ENCODE measurements at regions not wholly inside any gene's neighbourhood (a gene's known extent, or its start where the extent isn't known, plus 50 kb on each side); places are given as distances from the start of the nearest gene placed in this dataset.
"Not testable (repeated sequence)": the region's sequence is repeated elsewhere in the genome, so short reads cannot be mapped to it uniquely, and the experiment has no call there.

DNA sequence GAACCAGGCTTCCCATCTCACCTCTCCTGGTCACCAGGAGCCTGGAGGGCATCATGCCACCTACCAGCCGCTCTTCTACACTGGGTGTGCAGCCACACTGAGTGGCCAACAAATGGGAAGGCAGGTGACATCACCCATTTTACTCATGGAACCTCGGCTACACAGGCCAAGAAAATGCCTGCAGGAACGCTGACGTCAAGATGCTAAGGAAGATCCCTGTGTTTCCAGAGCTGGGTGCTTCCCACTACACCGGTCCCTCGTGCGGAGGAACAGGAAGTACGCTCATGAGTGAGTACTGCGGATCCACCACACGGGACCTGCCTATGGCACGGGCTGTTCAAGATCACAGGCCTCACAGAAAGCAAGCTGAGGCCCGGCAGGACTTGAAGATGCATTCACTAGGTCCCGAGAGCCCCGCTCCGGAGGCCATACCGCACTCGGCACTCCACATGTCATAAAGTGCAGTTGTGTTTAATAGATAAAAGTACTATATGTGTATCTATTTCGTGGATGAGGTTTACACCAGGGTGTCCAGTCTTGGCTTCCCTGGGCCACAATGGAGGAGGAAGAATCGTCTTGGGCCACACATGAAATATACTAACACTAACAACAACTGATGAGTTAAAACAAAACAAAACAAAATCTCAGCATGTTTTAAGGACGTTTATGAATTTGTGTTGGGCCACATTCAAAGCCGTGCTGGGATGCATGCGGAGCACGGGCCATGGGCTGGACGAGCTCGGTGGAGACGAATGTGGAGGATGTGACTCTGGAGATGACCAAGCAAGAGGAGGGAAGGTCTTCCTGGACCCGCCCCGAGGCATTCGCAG is 257.9 kb downstream of the THBS2 start:
- ATAC-seq (ENCODE audit: poor library complexity): no peak
- intact Hi-C loops (cut with DNase I): no loop called here
- DNase-seq: no peak

DNA sequence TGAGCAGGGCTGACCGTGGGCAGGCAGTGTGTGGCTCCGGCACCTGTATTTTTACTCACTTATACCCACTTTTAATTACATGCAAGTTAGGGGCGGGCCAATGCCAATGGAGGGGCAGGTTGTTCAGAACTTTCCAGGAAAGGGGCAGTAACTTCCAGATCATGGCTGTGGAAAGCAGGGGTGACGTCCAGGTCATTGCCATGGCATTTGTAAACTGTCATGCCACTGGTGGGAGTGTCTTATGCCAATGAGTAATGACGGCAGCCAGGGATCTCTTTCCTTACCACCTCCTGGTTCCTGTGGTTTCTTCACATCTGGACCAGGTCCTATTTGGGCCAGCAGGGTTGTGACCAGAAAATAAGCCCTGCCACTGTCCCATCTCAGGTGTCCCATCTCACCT is 258.7 kb downstream of the THBS2 start:
- intact Hi-C loops (cut with DNase I): no loop called here
- ATAC-seq (ENCODE audit: poor library complexity) (no peak), DNase-seq (no peak)

DNA sequence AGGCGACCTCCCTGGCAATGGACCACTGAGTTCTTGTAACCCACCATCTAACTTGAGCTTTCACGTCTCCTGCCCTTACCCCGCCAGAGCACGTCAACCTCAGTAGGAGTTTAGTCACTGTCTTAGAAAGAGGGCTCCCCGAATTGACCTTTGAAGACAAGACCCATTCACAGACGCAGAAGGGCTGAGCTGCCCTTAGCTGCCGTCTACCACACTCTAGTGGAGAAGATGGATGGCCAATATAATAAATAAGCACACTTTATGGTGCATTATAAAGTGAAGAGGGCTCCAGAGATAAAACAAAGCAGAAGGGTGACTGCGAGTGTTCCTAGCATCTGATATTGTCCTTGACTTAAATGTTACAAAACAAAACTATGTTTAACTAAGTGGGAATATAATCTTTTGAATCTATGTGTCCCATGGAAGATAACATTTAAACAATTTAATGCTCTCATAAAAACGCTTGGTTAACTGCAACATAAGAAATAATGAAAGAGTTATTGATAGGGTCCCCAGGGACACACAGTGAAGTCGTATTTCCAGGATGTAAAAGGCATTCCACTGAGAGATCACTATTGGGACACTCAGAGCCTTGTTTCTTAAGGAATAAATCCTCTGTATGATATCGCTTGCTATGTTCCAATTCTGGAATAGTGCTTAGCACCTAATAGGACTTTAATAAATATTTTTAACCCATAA is 261.1 kb downstream of the THBS2 start:
- intact Hi-C loops (cut with DNase I): no loop called here
- no peak for ATAC-seq (ENCODE audit: poor library complexity)

DNA sequence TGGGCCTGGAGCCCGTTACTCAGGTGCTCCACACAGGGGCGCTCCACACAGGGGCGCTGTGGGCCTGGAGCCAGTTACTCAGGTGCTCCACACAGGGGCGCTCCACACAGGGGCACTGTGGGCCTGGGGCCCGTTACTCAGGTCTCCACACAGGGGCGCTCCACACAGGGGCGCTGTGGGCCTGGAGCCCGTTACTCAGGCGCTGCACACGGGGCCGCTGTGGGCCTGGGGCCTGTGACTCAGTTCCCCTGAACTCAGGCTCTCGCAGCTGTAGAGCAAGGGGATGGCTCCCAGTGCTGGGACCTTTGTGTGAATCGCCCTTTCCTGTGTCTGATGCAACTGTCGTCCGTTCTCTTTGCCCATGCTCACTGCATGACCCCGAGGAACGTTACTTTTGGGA is 262.0 kb downstream of the THBS2 start:
- DNase-seq; intact Hi-C loops (cut with DNase I); ATAC-seq (ENCODE audit: poor library complexity): not testable (repeated sequence)

More for the DNA sequence above, 261.1 kb downstream of the THBS2 start:
- no peak for DNase-seq

DNA sequence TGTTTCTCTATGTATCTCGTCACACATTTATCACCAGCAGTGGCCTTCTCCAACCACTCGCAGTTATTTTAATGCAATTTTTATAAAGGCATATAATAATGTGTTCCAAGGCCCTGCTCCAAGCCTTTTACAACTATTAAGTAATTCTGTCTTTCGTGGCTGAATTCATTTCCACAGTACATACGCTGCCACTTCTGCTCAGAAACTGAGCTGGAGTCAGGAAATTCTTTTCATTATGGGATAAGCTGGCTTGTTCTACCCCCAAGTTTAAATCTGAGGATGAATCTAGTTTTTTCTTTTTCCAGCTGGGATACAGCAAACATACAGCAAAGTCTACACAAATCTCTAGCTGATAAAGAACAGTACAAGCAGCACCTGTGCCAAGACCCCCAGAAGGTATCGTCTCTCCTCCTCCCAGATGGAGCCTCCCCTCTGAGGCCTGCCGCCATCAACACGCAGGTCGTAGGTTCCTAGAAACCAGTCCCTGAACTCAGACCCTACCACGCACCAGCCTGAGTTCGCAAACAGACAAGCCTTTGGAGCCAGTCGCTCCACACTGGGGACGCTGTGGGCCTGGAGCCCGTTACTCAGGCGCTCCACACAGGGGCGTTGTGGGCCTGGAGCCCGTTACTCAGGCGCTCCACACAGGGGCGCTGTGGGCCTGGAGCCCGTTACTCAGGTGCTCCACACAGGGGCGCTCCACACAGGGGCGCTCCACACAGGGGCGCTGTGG is 263.5 kb downstream of the THBS2 start:
- no peak for ATAC-seq (ENCODE audit: poor library complexity)
- DNase-seq: no peak
- intact Hi-C loops (cut with DNase I): no loop called here

DNA sequence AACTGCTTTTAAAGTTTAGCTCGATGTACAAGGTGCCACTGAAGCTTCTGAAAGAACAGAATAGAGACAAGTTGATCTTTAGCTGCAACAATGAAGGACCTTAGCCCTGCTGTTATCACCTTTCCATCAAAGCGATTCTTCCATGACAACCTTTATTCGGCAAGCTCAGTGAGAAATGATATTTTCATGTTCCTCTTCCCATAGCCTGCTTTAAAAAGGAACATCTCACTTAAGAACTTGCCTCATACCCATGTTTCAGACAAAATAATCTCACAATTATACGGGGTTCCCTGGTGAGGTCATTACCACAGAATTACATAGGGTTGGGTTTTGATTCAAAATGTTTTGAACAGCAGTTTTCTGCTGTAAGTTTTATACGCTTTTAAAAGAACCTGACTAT is 264.2 kb downstream of the THBS2 start:
- ATAC-seq (ENCODE audit: poor library complexity) (no peak), DNase-seq (no peak)
- intact Hi-C loops (cut with DNase I): no loop called here

DNA sequence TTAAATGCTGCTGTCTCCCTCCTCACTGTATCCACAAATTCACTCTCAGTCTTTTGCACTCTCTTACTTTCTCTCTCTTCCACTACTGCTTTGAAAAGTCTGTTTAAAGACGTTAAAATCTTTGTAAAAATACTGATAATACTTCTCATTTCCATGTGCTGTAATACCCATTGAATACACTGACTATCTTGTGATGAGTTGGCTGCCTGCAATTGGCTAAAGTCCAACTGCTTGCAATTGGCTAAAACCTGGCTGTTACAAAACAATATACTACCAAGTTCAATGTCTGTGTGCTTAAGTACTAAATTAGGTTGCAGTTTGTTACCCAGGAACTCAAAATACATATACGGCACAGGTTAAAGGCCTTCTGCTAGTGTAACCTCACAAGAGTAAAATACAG is 264.8 kb downstream of the THBS2 start:
- ATAC-seq (ENCODE audit: poor library complexity) (no peak), DNase-seq (no peak)
- intact Hi-C loops (cut with DNase I): no loop called here

DNA sequence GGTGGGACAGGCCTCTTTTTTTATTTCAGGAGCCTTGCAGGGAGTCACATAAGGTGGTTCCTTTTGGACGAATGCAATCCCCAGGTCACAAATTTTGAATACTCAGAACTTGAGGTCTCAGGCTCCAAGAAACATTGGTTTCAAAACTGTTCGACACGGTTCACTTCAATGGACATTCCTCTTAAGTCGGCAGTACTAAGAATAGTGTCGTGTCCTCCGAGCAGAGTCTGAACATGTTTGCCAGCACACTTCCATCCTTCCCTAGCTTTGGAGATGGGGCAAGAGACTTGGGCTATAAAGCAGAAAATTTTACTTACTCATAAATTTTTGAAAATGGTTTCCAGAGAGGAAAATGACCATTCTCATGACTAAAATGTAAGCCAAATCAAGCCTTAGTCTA is 265.4 kb downstream of the THBS2 start:
- DNase-seq: no peak
- no peak for ATAC-seq (ENCODE audit: poor library complexity)
- intact Hi-C loops (cut with DNase I): no loop called here

DNA sequence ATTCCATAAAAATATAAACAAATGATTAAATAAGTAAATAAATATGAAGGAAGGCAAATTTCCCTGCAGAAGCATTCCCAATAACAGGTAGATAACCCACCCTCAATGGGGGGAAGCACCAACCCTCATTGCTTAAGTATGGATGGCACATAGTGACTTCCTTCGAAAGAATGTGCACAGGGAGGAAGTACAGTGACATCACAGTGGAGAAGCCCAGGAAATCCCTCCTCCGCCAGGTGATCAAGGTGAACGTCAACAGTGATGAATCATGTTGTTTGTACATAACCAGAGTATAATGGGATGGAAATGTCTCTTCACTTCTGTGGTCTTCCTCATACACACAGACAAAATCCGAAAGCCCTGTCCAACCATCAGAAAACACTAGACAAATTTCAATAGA is 267.9 kb downstream of the THBS2 start:
- ATAC-seq (ENCODE audit: poor library complexity): no peak
- intact Hi-C loops (cut with DNase I): no loop called here

DNA sequence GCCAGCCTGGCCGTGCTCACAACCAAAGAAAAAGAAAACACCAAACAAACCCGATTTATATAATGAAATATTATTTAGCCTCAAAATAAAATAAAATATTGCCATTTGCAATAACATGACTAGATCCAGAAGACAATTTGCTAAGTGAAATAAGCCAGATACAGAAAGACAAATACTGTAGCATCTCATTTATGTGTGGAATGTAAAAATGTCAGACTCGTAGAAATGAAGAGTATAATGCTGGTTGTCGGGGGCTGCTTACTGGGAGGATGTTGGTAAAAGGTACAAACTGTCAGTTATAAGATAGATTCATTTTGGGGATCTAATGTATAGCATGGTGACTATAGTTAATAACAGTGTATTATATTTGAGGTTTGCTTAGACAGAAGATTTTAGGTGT is 269.7 kb downstream of the THBS2 start:
- no peak for DNase-seq
- intact Hi-C loops (cut with DNase I): no loop called here
- no peak for ATAC-seq (ENCODE audit: poor library complexity)

More for the DNA sequence above, 267.9 kb downstream of the THBS2 start:
- no peak for DNase-seq

DNA sequence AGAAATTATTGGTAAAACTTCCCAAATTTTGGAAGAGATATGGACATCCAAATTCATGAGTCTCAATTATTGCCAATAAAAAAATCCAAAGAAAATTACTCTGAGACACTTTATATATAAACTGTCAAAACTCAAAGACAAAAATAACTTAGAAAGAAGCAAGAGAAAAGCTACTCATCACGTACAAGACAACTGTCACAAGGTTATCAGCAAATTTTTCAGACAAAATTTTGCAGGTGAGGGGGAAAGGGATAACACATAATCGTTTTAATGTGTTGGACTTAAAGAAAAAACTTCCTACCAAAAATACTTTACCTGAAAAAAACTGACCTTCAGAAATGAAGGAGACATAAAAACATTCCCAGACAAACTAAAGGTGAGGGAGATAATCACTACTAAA is 272.5 kb downstream of the THBS2 start:
- DNase-seq (no peak), ATAC-seq (ENCODE audit: poor library complexity) (no peak)
- intact Hi-C loops (cut with DNase I): no loop called here

DNA sequence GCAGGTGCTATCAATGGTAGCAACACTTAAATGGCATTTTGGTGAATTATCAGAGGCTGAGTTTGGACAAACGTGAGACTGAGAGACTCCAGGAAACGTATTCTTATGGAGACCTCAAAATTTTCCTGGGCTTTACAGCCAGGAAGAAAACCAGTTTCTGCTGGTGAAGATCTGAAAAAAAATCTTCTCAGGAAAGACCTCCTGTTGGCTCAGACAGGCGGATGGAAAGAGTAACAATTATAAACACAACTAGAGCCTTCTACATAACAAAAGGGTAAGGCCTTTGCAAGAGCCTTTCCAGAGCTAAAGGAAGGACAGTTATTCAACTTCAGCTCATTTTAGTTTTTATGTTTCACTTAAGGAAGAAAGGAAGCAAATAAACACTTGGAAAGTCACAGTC is 274.4 kb downstream of the THBS2 start:
- intact Hi-C loops (cut with DNase I): no loop called here
- ATAC-seq (ENCODE audit: poor library complexity) (no peak), DNase-seq (no peak)

DNA sequence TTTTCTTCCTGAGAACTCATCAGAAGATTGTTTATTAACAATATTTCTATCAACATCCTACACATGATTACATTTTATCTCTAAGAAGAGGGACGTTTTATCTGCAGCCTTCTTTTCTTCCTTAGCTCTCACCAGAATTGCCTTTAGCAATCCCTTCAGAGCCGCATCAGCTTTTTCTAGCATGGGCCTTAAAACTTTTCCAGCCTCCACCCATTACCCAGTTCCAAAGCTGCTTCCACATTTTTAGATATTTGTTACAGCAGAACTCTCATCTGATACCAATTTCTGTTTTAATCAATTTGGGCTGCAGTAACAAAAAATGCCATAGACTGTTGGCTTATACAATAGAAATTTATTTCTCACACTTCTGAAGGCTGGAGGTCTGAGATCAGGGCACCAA is 281.5 kb downstream of the THBS2 start:
- intact Hi-C loops (cut with DNase I): no loop called here
- DNase-seq: no peak
- no peak for ATAC-seq (ENCODE audit: poor library complexity)

DNA sequence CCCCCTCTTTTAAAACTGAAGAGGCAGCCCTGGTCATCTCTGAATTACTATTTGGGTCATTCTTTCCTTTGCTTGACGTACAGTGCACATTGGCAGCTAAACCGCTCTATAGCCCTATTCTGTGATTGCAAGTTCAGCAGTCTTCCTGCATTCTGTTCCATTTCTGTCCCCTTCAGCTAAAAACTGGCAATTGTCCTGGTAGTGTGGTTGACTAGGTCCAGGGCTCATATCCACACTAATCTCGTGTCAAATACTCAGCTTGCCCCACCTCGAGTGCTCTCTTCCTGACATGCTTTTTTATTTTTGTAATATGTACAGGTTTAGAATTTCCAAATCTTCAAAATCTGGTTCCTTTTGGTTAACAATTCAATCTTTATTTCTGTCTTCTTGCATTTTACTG is 282.1 kb downstream of the THBS2 start:
- intact Hi-C loops (cut with DNase I): no loop called here

DNA sequence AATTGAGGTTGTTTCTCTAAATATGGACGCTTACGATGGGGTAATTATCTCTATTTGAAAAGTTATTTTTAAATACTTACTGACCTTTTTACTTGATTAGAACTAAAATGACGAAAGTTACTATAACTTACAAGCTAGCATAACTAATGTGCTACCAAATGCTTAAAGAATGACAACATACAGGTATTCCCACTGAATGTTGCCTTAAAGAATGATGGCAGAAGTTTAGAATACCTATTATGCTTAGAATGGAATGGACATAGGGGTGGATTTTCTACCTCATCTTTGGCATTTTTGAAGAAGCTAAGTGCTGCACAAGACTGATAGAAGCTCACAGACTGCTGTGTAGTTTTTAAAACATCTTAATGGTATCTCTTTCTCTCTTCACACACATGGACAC is 284.8 kb downstream of the THBS2 start:
- DNase-seq (no peak), ATAC-seq (ENCODE audit: poor library complexity) (no peak)
- intact Hi-C loops (cut with DNase I): no loop called here

More for the DNA sequence above, 282.1 kb downstream of the THBS2 start:
- DNase-seq (no peak), ATAC-seq (ENCODE audit: poor library complexity) (no peak)

DNA sequence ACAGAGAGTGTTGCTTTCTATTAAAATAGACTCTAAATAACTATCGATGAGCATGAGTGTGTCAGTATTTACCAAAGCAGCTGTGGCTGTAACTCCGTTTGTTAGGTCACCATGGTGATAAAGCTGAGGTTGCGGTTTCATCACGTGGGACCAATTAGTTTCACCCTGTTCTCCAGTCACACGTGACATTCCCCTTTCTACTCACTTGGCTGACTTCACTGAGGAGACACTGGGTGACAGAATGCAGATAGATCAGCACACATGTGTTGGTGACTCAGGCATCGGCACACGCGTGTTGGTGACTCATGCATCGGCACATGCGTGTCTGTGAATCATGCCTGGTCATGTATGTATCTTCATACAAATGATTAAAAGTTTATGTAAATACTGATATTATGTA is 285.4 kb downstream of the THBS2 start:
- ATAC-seq (ENCODE audit: poor library complexity): peak; percentile 90
- intact Hi-C loops (cut with DNase I): no loop called here
- peak; percentile 43 for DNase-seq

DNA sequence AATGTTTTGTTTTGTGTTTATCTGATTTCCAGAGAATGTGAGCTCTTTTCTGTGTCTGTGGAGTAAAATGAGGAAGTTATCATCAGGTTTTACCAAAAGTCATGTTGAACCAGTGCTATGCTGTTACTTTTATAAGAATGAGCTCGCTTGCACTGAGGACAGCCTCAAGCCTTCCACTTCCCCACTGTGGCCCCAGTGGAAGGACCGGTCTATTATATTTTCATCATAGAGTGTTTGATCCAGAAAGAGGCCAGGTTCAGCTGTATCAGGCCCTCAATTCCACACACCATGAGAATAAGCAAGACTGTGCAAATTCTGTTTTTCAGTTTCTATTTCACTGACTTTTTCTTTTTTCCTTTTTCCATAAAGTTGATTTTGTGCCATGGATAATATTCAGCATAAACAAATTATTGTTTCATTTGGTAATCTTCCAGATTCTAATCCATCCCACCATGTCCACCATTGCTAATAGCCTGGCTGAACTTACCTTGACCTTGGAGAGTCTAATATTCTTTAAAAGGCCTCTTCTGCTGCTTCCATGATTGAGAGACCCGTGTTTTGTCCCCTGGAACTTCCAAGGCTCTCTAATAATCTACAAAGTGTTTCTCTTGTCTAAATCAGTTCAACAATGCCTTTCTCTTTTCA is 286.2 kb downstream of the THBS2 start:
- DNase-seq: no peak
- intact Hi-C loops (cut with DNase I): no loop called here
- ATAC-seq (ENCODE audit: poor library complexity): no peak

DNA sequence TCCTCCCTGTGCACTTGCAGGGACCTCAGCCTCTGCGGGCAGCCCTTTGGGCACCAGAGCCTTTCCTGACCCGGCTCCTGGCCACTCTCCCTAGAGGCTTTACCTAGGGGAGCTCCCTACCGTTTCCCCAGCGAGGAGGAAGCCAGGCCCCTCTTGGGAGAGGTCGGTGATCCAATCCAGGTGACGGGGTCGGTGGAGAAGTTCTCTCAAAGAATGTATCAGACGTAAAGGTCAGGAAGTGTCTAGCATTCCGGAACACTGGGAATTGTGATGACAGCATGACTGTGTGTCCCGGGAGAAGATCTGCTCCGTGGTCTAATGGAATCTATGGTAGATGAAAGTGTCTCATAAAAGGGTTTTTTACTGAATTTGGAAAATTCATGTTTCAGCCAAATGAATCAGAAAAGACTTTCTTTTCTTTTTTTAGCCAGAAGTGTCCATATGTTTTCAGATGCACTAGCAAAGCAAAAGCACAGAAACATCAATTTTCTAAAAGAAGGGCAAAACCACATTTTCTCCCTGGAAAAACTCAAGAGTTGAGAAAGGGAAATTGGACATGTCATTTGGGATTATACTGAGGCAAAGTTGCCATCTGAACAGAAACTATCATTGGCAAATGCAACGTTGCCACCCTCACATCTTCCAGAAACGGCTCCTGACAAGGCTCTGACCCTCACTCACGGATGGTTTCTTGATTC is 289.4 kb downstream of the THBS2 start:
- DNase-seq (no peak), ATAC-seq (ENCODE audit: poor library complexity) (no peak)
- intact Hi-C loops (cut with DNase I): no loop called here

DNA sequence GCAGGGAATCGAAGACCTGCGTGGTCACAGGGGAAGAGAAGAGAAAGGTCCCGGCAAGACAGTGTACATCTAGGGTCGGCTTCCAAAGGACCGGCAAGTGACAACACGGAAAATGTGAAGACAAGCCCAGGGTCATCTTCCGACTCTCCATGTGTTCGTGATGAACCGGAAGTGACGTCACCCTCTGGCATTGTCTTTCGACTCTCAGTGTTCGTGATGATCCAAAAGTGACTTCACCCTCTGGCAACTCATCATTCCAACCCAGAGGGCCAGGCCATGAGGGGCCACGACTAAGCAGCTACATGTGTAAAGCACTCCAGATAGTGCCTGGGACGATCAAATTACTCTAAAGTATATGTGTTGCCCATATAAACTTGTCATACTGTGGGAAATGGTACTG is 290.8 kb downstream of the THBS2 start:
- no peak for DNase-seq
- ATAC-seq (ENCODE audit: poor library complexity): peak; percentile 16
- intact Hi-C loops (cut with DNase I): no loop called here
